CD14-positive monocyte (primary cell): ENCODE measurements at regions not wholly inside any gene's neighbourhood (a gene's known extent, or its start where the extent isn't known, plus 50 kb on each side); places are given as distances from the start of the nearest gene placed in this dataset.

Experiments
- DNase-seq, 3 donors: peaks; one replicate each; pipeline ENCODE4 v3.0.0-alpha.2; 2011 to 2022
- H2AFZ ChIP-seq: 2 replicates; pipeline ENCODE4 v1.6.0; 2012; ENCODE audit warnings: mild to moderate bottlenecking, low read depth, low read length, inconsistent platforms; ENCODE audit not compliant: insufficient read depth, poor library complexity, severe bottlenecking
- H3K27ac ChIP-seq, 2 donors: 1 replicate in 1 of 2; 2 replicates in 1 of 2; pipeline ENCODE4 v1.5.1; 2012 to 2013; ENCODE audit warnings: low read length in 2 of 2, control low read depth in 1 of 2, inconsistent platforms in 1 of 2, low read depth in 1 of 2, mild to moderate bottlenecking in 1 of 2
- H3K27me3 ChIP-seq, 2 donors: one replicate each; pipeline versions ENCODE4 v1.6.0 to v1.6.1; 2011 to 2013; ENCODE audit warnings: low read length in 2 of 2; ENCODE audit not compliant: control insufficient read depth in 2 of 2, insufficient read depth in 2 of 2
- H3K36me3 ChIP-seq, 2 donors: replicated peaks in 1 of 2; 1 replicate in 1 of 2; 2 replicates in 1 of 2; pipeline versions ENCODE4 v1.5.1 to v1.6.1; 2012 to 2013; ENCODE audit warnings: low read length in 2 of 2, control low read depth in 1 of 2, inconsistent platforms in 1 of 2, mild to moderate bottlenecking in 1 of 2; ENCODE audit not compliant: insufficient read depth in 2 of 2, control insufficient read depth in 1 of 2
- H3K4me1 ChIP-seq, 2 donors: 1 replicate in 1 of 2; 2 replicates in 1 of 2; pipeline versions ENCODE4 v1.5.1 to v1.6.1; 2012 to 2013; ENCODE audit warnings: low read length in 2 of 2, control low read depth in 1 of 2, inconsistent platforms in 1 of 2, mild to moderate bottlenecking in 1 of 2, moderate library complexity in 1 of 2; ENCODE audit not compliant: insufficient read depth in 2 of 2, control insufficient read depth in 1 of 2
- H3K4me2 ChIP-seq: replicated peaks from 2 replicates; pipeline ENCODE3; 2012; ENCODE audit warnings: low read length, moderate library complexity, mild to moderate bottlenecking; ENCODE audit not compliant: poor library complexity, severe bottlenecking; ENCODE audit errors: extremely low read depth
- H3K4me3 ChIP-seq, 3 experiments: fragments of 200-600 bp in 1 of 3; sonication (generic) in 1 of 3; replicated peaks in 1 of 3; 1 replicate in 2 of 3; 2 replicates in 1 of 3; pipeline ENCODE4 v1.5.1; 2011 to 2013; ENCODE audit warnings: low read length in 3 of 3, mild to moderate bottlenecking in 3 of 3, control low read depth in 2 of 3, low read depth in 2 of 3, inconsistent platforms in 1 of 3, moderate library complexity in 1 of 3
- H3K79me2 ChIP-seq: 2 replicates; pipeline ENCODE4 v1.6.0; 2012; ENCODE audit warnings: mild to moderate bottlenecking, control low read depth, inconsistent platforms, low read length, moderate library complexity; ENCODE audit not compliant: insufficient read depth
- H3K9ac ChIP-seq: 2 replicates; pipeline ENCODE4 v1.6.0; 2017; ENCODE audit warnings: low read length, mild to moderate bottlenecking; ENCODE audit not compliant: insufficient read depth, poor library complexity, severe bottlenecking
- H3K9me3 ChIP-seq, 2 donors: replicated peaks in 1 of 2; 1 replicate in 1 of 2; 2 replicates in 1 of 2; pipeline versions ENCODE4 v1.5.1 to v1.6.1; 2012 to 2013; ENCODE audit warnings: low read length in 2 of 2, control low read depth in 1 of 2; ENCODE audit not compliant: control insufficient read depth in 1 of 2, insufficient read depth in 1 of 2
- H4K20me1 ChIP-seq: 2 replicates; pipeline ENCODE4 v1.6.0; 2012; ENCODE audit warnings: mild to moderate bottlenecking, low read length, control low read depth, moderate library complexity; ENCODE audit not compliant: insufficient read depth
- H3K27ac Mint-ChIP-seq, 7 donors: one replicate each; pipeline ENCODE4 v1.8.0; 2020; ENCODE audit warnings: mild to moderate bottlenecking in 7 of 7, mixed read lengths in 7 of 7, moderate library complexity in 6 of 7, inconsistent platforms in 2 of 7
- H3K27me3 Mint-ChIP-seq, 3 donors: one replicate each; pipeline ENCODE4 v1.8.0; 2021 to 2022; ENCODE audit warnings: low read depth in 3 of 3, mild to moderate bottlenecking in 3 of 3, mixed read lengths in 3 of 3, moderate library complexity in 3 of 3, inconsistent platforms in 1 of 3
- H3K36me3 Mint-ChIP-seq, 2 donors: one replicate each; pipeline ENCODE4 v1.8.0; 2020; ENCODE audit warnings: mixed read lengths in 2 of 2, inconsistent platforms in 1 of 2, mild to moderate bottlenecking in 1 of 2
- H3K4me1 Mint-ChIP-seq: one replicate; pipeline ENCODE4 v1.8.0; 2020; ENCODE audit warnings: mild to moderate bottlenecking, mixed read lengths
- H3K4me3 Mint-ChIP-seq, 2 donors: one replicate each; pipeline ENCODE4 v1.8.0; 2020; ENCODE audit warnings: mild to moderate bottlenecking in 2 of 2, mixed read lengths in 2 of 2, moderate library complexity in 1 of 2
- H3K9me3 Mint-ChIP-seq, 7 donors: one replicate each; pipeline ENCODE4 v1.8.0; 2020 to 2022; ENCODE audit warnings: mixed read lengths in 7 of 7, mild to moderate bottlenecking in 6 of 7, moderate library complexity in 6 of 7, inconsistent platforms in 2 of 7
- CTCF ChIP-seq: fragments of 200-600 bp; IDR thresholded peaks from one replicate; pipeline ENCODE4 v1.8.0; 2022; ENCODE audit warnings: antibody characterized with exemption, mild to moderate bottlenecking
- WGBS: methylation state at CpG from one replicate; pipeline ENCODE4 v1.1.5; 2013; ENCODE audit warnings: missing lambda C conversion rate; ENCODE audit not compliant: insufficient coverage; 5-methylcytosine and 5-hydroxymethylcytosine counted together
- intact Hi-C, 2 donors: fragments of 100-400 bp; cut with micrococcal nuclease; formaldehyde crosslinking; loops; one replicate each; pipeline versions ENCODE4 v1.15.0 to v1.15.1; 2023

DNA sequence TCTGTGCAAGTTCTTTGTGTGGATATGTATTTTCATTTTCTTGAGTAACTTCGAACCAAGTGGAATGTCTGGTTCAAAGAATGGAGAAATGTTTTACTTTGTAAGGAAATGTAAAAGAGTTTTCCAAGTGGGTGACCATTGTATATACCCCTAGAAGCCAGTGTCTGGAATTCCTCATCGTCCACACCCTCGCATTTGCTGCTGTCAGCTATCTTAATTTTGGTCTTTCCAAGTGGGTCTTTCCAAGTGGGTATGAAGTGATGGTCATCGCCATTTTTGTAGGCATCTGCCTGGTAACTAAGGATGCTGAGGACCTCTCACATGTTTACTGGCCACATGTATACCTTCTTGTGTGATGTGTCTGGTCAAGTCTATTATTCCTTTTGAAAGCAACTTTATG, 547.5 kb downstream of the TBC1D22A start:
- no peaks in the 10 kb centered on the region for H3K36me3 ChIP-seq
- H3K4me2 ChIP-seq = no peak overlapping the region
- H3K27me3 ChIP-seq = no peaks in the 10 kb centered on the region
- 100% methylated on average over 1 of the region's 4 CpGs for WGBS
- H3K36me3 Mint-ChIP-seq = no peaks in the 10 kb centered on the region
- no peak overlapping the region for H3K4me3 ChIP-seq
- no peaks in the 10 kb centered on the region for H4K20me1 ChIP-seq
- H3K27ac Mint-ChIP-seq = no peak overlapping the region
- no peaks in the 10 kb centered on the region for H3K79me2 ChIP-seq
- H3K4me3 Mint-ChIP-seq = no peak overlapping the region
- no peaks in the 10 kb centered on the region for H3K4me1 ChIP-seq
- H3K27ac ChIP-seq = no peak overlapping the region
- H3K4me1 Mint-ChIP-seq = no peaks in the 10 kb centered on the region
- H3K9me3 Mint-ChIP-seq = peaks cover 5 to 19% (median 12%) of the 10 kb centered on the region in 7 donors
- H3K27me3 Mint-ChIP-seq = peaks cover 3 to 9% (median 4%) of the 10 kb centered on the region in 3 donors
- intact Hi-C loops = no loop called here
- H2AFZ ChIP-seq = no peak overlapping the region
- H3K9me3 ChIP-seq = peaks cover 0 to 7% of the 10 kb centered on the region in 2 donors
- H3K9ac ChIP-seq = no peak overlapping the region
- TF ChIP-seq CTCF = no peak
- no peak for DNase-seq

DNA sequence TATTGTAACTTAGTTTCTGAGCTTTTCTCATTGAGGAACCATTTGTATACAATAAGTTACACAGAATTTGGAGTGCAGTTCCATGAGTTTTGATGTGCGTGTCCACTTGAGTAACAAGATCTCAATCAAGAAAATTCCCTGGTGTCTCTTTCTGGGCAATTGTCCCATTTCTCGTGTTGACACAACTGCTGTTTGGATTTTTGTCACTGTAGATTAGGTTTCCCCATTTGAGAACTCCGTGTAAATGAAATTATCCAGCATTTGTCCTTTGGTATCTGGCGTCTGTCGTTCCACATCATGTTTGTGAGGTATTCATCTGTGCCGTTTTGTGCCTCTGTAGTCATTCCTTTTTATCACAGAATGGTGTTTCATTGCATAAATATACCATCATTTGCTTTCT, 547.0 kb downstream of the TBC1D22A start:
- Histone ChIP-seq H3K36me3 (no peaks in the 10 kb centered on the region), H3K27me3 (no peaks in the 10 kb centered on the region), H4K20me1 (no peaks in the 10 kb centered on the region), H3K4me1 (no peaks in the 10 kb centered on the region), H3K79me2 (no peaks in the 10 kb centered on the region), H3K9ac (no peak overlapping the region), H2AFZ (no peak overlapping the region), H3K4me2 (no peak overlapping the region), H3K9me3 (peaks cover 0 to 7% of the 10 kb centered on the region in 2 donors), H3K27ac (no peak overlapping the region), H3K4me3 (no peak overlapping the region)
- TF ChIP-seq CTCF = no peak
- Mint-ChIP-seq H3K27ac (no peak overlapping the region), H3K9me3 (peaks cover 4 to 17% (median 8%) of the 10 kb centered on the region in 7 donors), H3K27me3 (peaks cover 0 to 7% (median 4%) of the 10 kb centered on the region in 3 donors), H3K36me3 (no peaks in the 10 kb centered on the region), H3K4me3 (no peak overlapping the region), H3K4me1 (no peaks in the 10 kb centered on the region)
- DNase-seq = no peak
- intact Hi-C loops = no loop called here
- WGBS = 86% methylated on average over 2 of the region's 6 CpGs
